ENCODE measurements at regions not wholly inside any gene's neighbourhood (a gene's known extent, or its start where the extent isn't known, plus 50 kb on each side); places are given as distances from the start of the nearest gene placed in this dataset.

- H3K4me3 ChIP-seq (ENCODE audit: low read depth, low read length) = no peak overlapping the region
- WGBS (ENCODE audit: extremely low coverage, insufficient coverage, insufficient read length) = no CpG with 5 or more reads among the region's 4 CpGs
- H3K4me1 ChIP-seq (ENCODE audit: control insufficient read depth in 1 of 2, insufficient read depth in 2 of 2, low read length in 2 of 2) = peaks cover 4 to 5% of the 10 kb centered on the region in 2 experiments
Observed at GRCh38 chr6:2547355-2547754, 203.4 kb downstream of the MYLK4 start.

GRCh38 chr6:2546901-2547300 lies 203.8 kb downstream of the MYLK4 start:
- no peak overlapping the region for H3K18ac ChIP-seq (ENCODE audit: low read length)
- DNase-seq = no peak
- H3K36me3 ChIP-seq (ENCODE audit: control insufficient read depth in 1 of 2, insufficient read depth in 2 of 2, low read length in 2 of 2) = no peaks in the 10 kb centered on the region
- peaks cover 4 to 6% of the 10 kb centered on the region in 2 experiments for H3K4me1 ChIP-seq (ENCODE audit: control insufficient read depth in 1 of 2, insufficient read depth in 2 of 2, low read length in 2 of 2)
- no peak overlapping the region for H4K91ac ChIP-seq (ENCODE audit: low read depth, low read length)
- no peak overlapping the region for H2BK5ac ChIP-seq (ENCODE audit: low read depth, low read length, poor library complexity)
- no peak overlapping the region for H4K12ac ChIP-seq (ENCODE audit: low read depth, low read length)
- H3K4ac ChIP-seq (ENCODE audit: low read depth, low read length) = no peak overlapping the region
- no peak overlapping the region for H3K9ac ChIP-seq (ENCODE audit: low read length)
- H2BK120ac ChIP-seq (ENCODE audit: insufficient read depth, low read length, poor library complexity) = no peak overlapping the region
- H3K27me3 ChIP-seq (ENCODE audit: insufficient read depth, low read length) = no peaks in the 10 kb centered on the region
- H3K79me2 ChIP-seq (ENCODE audit: control insufficient read depth, insufficient read depth, low read length, poor library complexity) = no peaks in the 10 kb centered on the region
- H2AFZ ChIP-seq (ENCODE audit: insufficient read depth, low read length, poor library complexity) = no peak overlapping the region
- H2BK12ac ChIP-seq (ENCODE audit: low read length) = no peak overlapping the region
- no peak overlapping the region for H3K27ac ChIP-seq (ENCODE audit: low read depth, low read length)
- H2AK5ac ChIP-seq (ENCODE audit: low read length) = no peak overlapping the region
- no peak overlapping the region for H3K23ac ChIP-seq (ENCODE audit: low read length)
- WGBS (ENCODE audit: extremely low coverage, insufficient coverage, insufficient read length) = no CpG with 5 or more reads among the region's 8 CpGs
- H3K4me2 ChIP-seq (ENCODE audit: low read length) = no peak overlapping the region
- peaks cover 6% of the 10 kb centered on the region for H3K9me3 ChIP-seq (ENCODE audit: insufficient read depth, low read depth, low read length)
- no peak overlapping the region for H3K4me3 ChIP-seq (ENCODE audit: low read depth, low read length)
- no peak overlapping the region for H3K14ac ChIP-seq (ENCODE audit: low read length)
- H3K79me1 ChIP-seq (ENCODE audit: low read length) = no peaks in the 10 kb centered on the region
- no peak overlapping the region for H4K8ac ChIP-seq (ENCODE audit: low read depth, low read length)

More at GRCh38 chr6:2547355-2547754, 203.4 kb downstream of the MYLK4 start:
- no peak for DNase-seq
- H2BK12ac ChIP-seq (ENCODE audit: low read length) = no peak overlapping the region
- no peak overlapping the region for H3K9ac ChIP-seq (ENCODE audit: low read length)
- no peak overlapping the region for H4K12ac ChIP-seq (ENCODE audit: low read depth, low read length)
- no peak overlapping the region for H4K91ac ChIP-seq (ENCODE audit: low read depth, low read length)
- H3K27ac ChIP-seq (ENCODE audit: low read depth, low read length) = no peak overlapping the region
- no peak overlapping the region for H3K18ac ChIP-seq (ENCODE audit: low read length)
- no peak overlapping the region for H3K4me2 ChIP-seq (ENCODE audit: low read length)
- no peak overlapping the region for H3K14ac ChIP-seq (ENCODE audit: low read length)
- H3K36me3 ChIP-seq (ENCODE audit: control insufficient read depth in 1 of 2, insufficient read depth in 2 of 2, low read length in 2 of 2) = no peaks in the 10 kb centered on the region
- no peak overlapping the region for H2AFZ ChIP-seq (ENCODE audit: insufficient read depth, low read length, poor library complexity)
- no peak overlapping the region for H2BK120ac ChIP-seq (ENCODE audit: insufficient read depth, low read length, poor library complexity)
- H2AK5ac ChIP-seq (ENCODE audit: low read length) = no peak overlapping the region
- no peak overlapping the region for H3K4ac ChIP-seq (ENCODE audit: low read depth, low read length)
- H3K23ac ChIP-seq (ENCODE audit: low read length) = no peak overlapping the region
- no peaks in the 10 kb centered on the region for H3K27me3 ChIP-seq (ENCODE audit: insufficient read depth, low read length)
- no peak overlapping the region for H2BK5ac ChIP-seq (ENCODE audit: low read depth, low read length, poor library complexity)
- no peaks in the 10 kb centered on the region for H3K79me2 ChIP-seq (ENCODE audit: control insufficient read depth, insufficient read depth, low read length, poor library complexity)
- H3K79me1 ChIP-seq (ENCODE audit: low read length) = no peaks in the 10 kb centered on the region
- no peak overlapping the region for H4K8ac ChIP-seq (ENCODE audit: low read depth, low read length)
- peaks cover 6% of the 10 kb centered on the region for H3K9me3 ChIP-seq (ENCODE audit: insufficient read depth, low read depth, low read length)

GRCh38 chr6:2545383-2546038 lies 205.2 kb downstream of the MYLK4 start:
- Histone ChIP-seq H3K27me3 (ENCODE audit: insufficient read depth, low read length) (no peaks in the 10 kb centered on the region), H3K79me1 (ENCODE audit: low read length) (no peaks in the 10 kb centered on the region), H3K14ac (ENCODE audit: low read length) (no peak overlapping the region), H3K4ac (ENCODE audit: low read depth, low read length) (no peak overlapping the region), H2AFZ (ENCODE audit: insufficient read depth, low read length, poor library complexity) (no peak overlapping the region), H3K23ac (ENCODE audit: low read length) (no peak overlapping the region), H4K8ac (ENCODE audit: low read depth, low read length) (no peak overlapping the region), H3K4me1 (ENCODE audit: control insufficient read depth in 1 of 2, insufficient read depth in 2 of 2, low read length in 2 of 2) (peaks cover 4 to 6% of the 10 kb centered on the region in 2 experiments), H3K4me3 (ENCODE audit: low read depth, low read length) (no peak overlapping the region), H3K4me2 (ENCODE audit: low read length) (no peak overlapping the region), H3K18ac (ENCODE audit: low read length) (no peak overlapping the region), H2AK5ac (ENCODE audit: low read length) (no peak overlapping the region), H3K36me3 (ENCODE audit: control insufficient read depth in 1 of 2, insufficient read depth in 2 of 2, low read length in 2 of 2) (no peaks in the 10 kb centered on the region), H2BK12ac (ENCODE audit: low read length) (no peak overlapping the region), H2BK5ac (ENCODE audit: low read depth, low read length, poor library complexity) (no peak overlapping the region), H3K9ac (ENCODE audit: low read length) (no peak overlapping the region), H3K79me2 (ENCODE audit: control insufficient read depth, insufficient read depth, low read length, poor library complexity) (no peaks in the 10 kb centered on the region), H3K9me3 (ENCODE audit: insufficient read depth, low read depth, low read length) (peaks cover 6% of the 10 kb centered on the region), H4K91ac (ENCODE audit: low read depth, low read length) (no peak overlapping the region), H2BK120ac (ENCODE audit: insufficient read depth, low read length, poor library complexity) (no peak overlapping the region), H4K12ac (ENCODE audit: low read depth, low read length) (no peak overlapping the region), H3K27ac (ENCODE audit: low read depth, low read length) (no peak overlapping the region)
- peak in 1 of 2 donors; percentile 29 for DNase-seq
- WGBS (ENCODE audit: extremely low coverage, insufficient coverage, insufficient read length) = no CpG with 5 or more reads among the region's 6 CpGs

- no peak overlapping the region for H3K4ac ChIP-seq (ENCODE audit: low read depth, low read length)
- H2BK5ac ChIP-seq (ENCODE audit: low read depth, low read length, poor library complexity) = no peak overlapping the region
- no peaks in the 10 kb centered on the region for H3K79me1 ChIP-seq (ENCODE audit: low read length)
- no peaks in the 10 kb centered on the region for H3K36me3 ChIP-seq (ENCODE audit: control insufficient read depth in 1 of 2, insufficient read depth in 2 of 2, low read length in 2 of 2)
- H4K91ac ChIP-seq (ENCODE audit: low read depth, low read length) = no peak overlapping the region
- no peak overlapping the region for H2BK12ac ChIP-seq (ENCODE audit: low read length)
- H3K4me3 ChIP-seq (ENCODE audit: low read depth, low read length) = no peak overlapping the region
- no peak overlapping the region for H4K8ac ChIP-seq (ENCODE audit: low read depth, low read length)
- no peak overlapping the region for H2AK5ac ChIP-seq (ENCODE audit: low read length)
- DNase-seq = no peak
- no peak overlapping the region for H3K9ac ChIP-seq (ENCODE audit: low read length)
- H3K27ac ChIP-seq (ENCODE audit: low read depth, low read length) = no peak overlapping the region
- H3K4me2 ChIP-seq (ENCODE audit: low read length) = no peak overlapping the region
- no peaks in the 10 kb centered on the region for H3K79me2 ChIP-seq (ENCODE audit: control insufficient read depth, insufficient read depth, low read length, poor library complexity)
- H2BK120ac ChIP-seq (ENCODE audit: insufficient read depth, low read length, poor library complexity) = no peak overlapping the region
- H3K9me3 ChIP-seq (ENCODE audit: insufficient read depth, low read depth, low read length) = peaks cover 6% of the 10 kb centered on the region
- peaks cover 4 to 6% of the 10 kb centered on the region in 2 experiments for H3K4me1 ChIP-seq (ENCODE audit: control insufficient read depth in 1 of 2, insufficient read depth in 2 of 2, low read length in 2 of 2)
- H2AFZ ChIP-seq (ENCODE audit: insufficient read depth, low read length, poor library complexity) = no peak overlapping the region
- no CpG with 5 or more reads among the region's 2 CpGs for WGBS (ENCODE audit: extremely low coverage, insufficient coverage, insufficient read length)
- no peaks in the 10 kb centered on the region for H3K27me3 ChIP-seq (ENCODE audit: insufficient read depth, low read length)
- no peak overlapping the region for H3K23ac ChIP-seq (ENCODE audit: low read length)
- H3K18ac ChIP-seq (ENCODE audit: low read length) = no peak overlapping the region
- no peak overlapping the region for H4K12ac ChIP-seq (ENCODE audit: low read depth, low read length)
- H3K14ac ChIP-seq (ENCODE audit: low read length) = no peak overlapping the region
Observed at GRCh38 chr6:2543321-2543720, 207.4 kb downstream of the MYLK4 start.
